Activated T-cell treated with anti-CD3 and anti-CD28 coated beads, Interleukin-2, amount 50 U/mL, for 72 hours (primary cell): ENCODE measurements at regions not wholly inside any gene's neighbourhood (a gene's known extent, or its start where the extent isn't known, plus 50 kb on each side); places are given as distances from the start of the nearest gene placed in this dataset.

ENCODE experiments used
- ATAC-seq, 2 donors: fragments of 150-1000 bp; cut with Tn5 transposase; replicated peaks in 1 of 2; 2 replicates each; pipeline ENCODE4 v1.10.0; 2021; ENCODE audit warnings: moderate library complexity in 2 of 2, mild to moderate bottlenecking in 1 of 2
- DNase-seq, 2 donors: peaks; one replicate each; pipeline ENCODE4 v3.0.0; 2021 to 2022; ENCODE audit warnings: mixed read lengths in 1 of 2
- H3K27ac Mint-ChIP-seq: one replicate; pipeline ENCODE4 v1.8.0; 2022; ENCODE audit warnings: mild to moderate bottlenecking, moderate library complexity, mixed read lengths
- H3K27me3 Mint-ChIP-seq: one replicate; pipeline ENCODE4 v1.8.0; 2022; ENCODE audit warnings: low read depth, mixed read lengths
- H3K36me3 Mint-ChIP-seq, 2 donors: one replicate each; pipeline ENCODE4 v1.8.0; 2022; ENCODE audit warnings: mixed read lengths in 2 of 2, mild to moderate bottlenecking in 1 of 2; ENCODE audit not compliant: insufficient read depth in 2 of 2
- H3K4me1 Mint-ChIP-seq: one replicate; pipeline ENCODE4 v1.8.0; 2022; ENCODE audit warnings: low read depth, mixed read lengths
- H3K4me3 Mint-ChIP-seq, 2 donors: one replicate each; pipeline ENCODE4 v1.8.0; 2022; ENCODE audit warnings: mild to moderate bottlenecking in 2 of 2, mixed read lengths in 2 of 2, moderate library complexity in 2 of 2
- H3K9me3 Mint-ChIP-seq, 2 donors: one replicate each; pipeline ENCODE4 v1.8.0; 2022; ENCODE audit warnings: mixed read lengths in 2 of 2

- Mint-ChIP-seq H3K27me3 (peaks cover 7% of the 10 kb centered on the region), H3K9me3 (peaks cover under 1% of the 10 kb centered on the region in 2 donors), H3K27ac (no peak overlapping the region), H3K4me1 (no peaks in the 10 kb centered on the region), H3K36me3 (peaks cover under 1% of the 10 kb centered on the region in 2 donors), H3K4me3 (no peak overlapping the region)
- DNase-seq: no peak
- ATAC-seq: no peak
Observed at GRCh38 chr11:64499261-64500004, 56.3 kb upstream of the SLC22A11 start.

- ATAC-seq: no peak
- Mint-ChIP-seq H3K4me1 (no peaks in the 10 kb centered on the region), H3K27ac (no peak overlapping the region), H3K9me3 (peaks cover 1 to 3% of the 10 kb centered on the region in 2 donors), H3K27me3 (peaks cover 16% of the 10 kb centered on the region), H3K36me3 (peaks cover 2 to 3% of the 10 kb centered on the region in 2 donors), H3K4me3 (no peak overlapping the region)
- DNase-seq: no peak
Observed at GRCh38 chr11:64500176-64501013, 55.3 kb upstream of the SLC22A11 start.

DNA sequence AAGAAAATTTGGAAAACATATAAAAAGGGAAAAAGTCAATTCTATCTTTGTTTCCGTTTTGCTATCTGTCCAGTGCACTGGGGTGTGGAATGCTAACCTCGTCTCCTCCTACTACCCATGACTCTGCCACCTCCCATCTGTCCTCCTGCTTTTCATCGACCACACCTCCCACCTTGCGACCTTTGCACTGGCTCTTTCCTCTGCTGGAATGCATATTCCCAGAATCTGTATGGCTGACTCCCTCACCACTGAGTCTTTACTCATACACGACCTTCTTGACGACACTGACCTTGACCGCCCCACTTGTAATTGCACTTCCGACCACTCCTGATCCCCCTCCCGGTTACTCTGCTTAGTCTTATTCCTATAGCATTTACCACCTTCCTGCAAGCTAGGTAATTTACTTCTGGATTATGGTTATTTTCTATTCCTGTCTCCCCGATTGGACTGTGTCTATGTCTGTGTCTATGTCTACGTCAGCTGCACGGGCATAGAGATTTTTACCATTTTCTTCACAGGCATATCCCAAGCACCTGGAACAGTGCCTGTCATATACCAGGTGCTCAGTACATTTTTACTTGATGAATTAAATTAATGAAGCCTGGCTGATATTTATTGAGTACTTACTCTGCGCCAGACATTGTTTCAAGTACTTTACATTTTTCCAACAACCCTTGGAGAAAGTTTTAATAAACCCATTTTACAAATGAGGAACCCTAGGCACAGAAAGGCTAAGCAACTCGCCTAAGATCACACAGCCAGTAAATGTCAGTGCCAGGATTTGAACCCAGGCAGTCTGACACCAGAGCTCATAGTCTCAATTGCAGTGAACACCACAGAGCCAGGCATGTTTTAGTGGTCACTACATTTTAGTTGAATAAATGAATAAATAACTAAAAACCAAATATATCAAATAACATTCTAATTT is 54.0 kb upstream of the SLC22A11 start:
- peaks cover 1 to 3% of the 10 kb centered on the region in 2 donors for H3K9me3 Mint-ChIP-seq
- H3K27ac Mint-ChIP-seq: no peak overlapping the region
- peaks cover 17% of the 10 kb centered on the region for H3K27me3 Mint-ChIP-seq
- no peak for ATAC-seq
- no peak for DNase-seq
- H3K4me1 Mint-ChIP-seq: no peaks in the 10 kb centered on the region
- peaks cover 2 to 3% of the 10 kb centered on the region in 2 donors for H3K36me3 Mint-ChIP-seq
- H3K4me3 Mint-ChIP-seq: no peak overlapping the region

DNA sequence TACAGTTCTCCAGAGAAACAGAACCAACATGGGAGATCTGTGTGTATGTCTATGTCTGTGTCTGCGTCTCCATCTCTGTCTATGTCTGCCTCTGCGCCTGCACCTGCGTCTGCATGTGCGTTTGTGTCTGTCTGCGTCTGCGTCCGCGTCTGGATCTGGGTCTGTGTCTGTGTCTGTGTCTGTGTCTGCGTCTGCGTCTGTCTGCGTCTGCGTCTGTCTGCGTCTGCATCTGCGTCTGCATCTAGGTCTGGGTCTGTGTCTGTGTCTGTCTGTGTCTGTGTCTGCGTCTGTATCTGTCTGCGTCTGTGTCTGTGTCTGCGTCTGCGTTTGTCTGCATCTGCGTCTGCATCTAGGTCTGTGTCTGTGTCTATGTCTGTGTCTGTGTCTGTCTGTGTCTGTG is 53.1 kb upstream of the SLC22A11 start:
- Mint-ChIP-seq H3K36me3 (peaks cover 2 to 3% of the 10 kb centered on the region in 2 donors), H3K4me1 (no peaks in the 10 kb centered on the region), H3K4me3 (no peak overlapping the region), H3K27ac (no peak overlapping the region), H3K9me3 (peaks cover 1 to 3% of the 10 kb centered on the region in 2 donors), H3K27me3 (peaks cover 22% of the 10 kb centered on the region)
- DNase-seq (no peak), ATAC-seq (no peak)

GRCh38 chr11:64503186-64503753 is 52.5 kb upstream of the SLC22A11 start:
- Mint-ChIP-seq H3K9me3 (peaks cover 1 to 3% of the 10 kb centered on the region in 2 donors), H3K4me3 (no peak overlapping the region), H3K27me3 (peaks cover 22% of the 10 kb centered on the region), H3K4me1 (no peaks in the 10 kb centered on the region), H3K27ac (no peak overlapping the region), H3K36me3 (peaks cover 2 to 3% of the 10 kb centered on the region in 2 donors)
- no peak for DNase-seq
- ATAC-seq: no peak

- peaks cover 18% of the 10 kb centered on the region for H3K27me3 Mint-ChIP-seq
- H3K27ac Mint-ChIP-seq: no peak overlapping the region
- no peak for DNase-seq
- H3K36me3 Mint-ChIP-seq: peaks cover 2 to 3% of the 10 kb centered on the region in 2 donors
- H3K4me3 Mint-ChIP-seq: no peak overlapping the region
- no peak for ATAC-seq
- H3K9me3 Mint-ChIP-seq: peaks cover 1 to 3% of the 10 kb centered on the region in 2 donors
- no peaks in the 10 kb centered on the region for H3K4me1 Mint-ChIP-seq
Observed at GRCh38 chr11:64504999-64505398, 50.7 kb upstream of the SLC22A11 start.
